GM06990 (cell line): ENCODE measurements at regions not wholly inside any gene's neighbourhood (a gene's known extent, or its start where the extent isn't known, plus 50 kb on each side); places are given as distances from the start of the nearest gene placed in this dataset.

Experiments
- DNase-seq: peaks from one replicate; pipeline ENCODE4 v3.0.0-alpha.2; 2011; ENCODE audit not compliant: insufficient read length; ENCODE audit errors: extremely low read depth
- H3K27me3 ChIP-seq: replicated peaks from 2 replicates; pipeline ENCODE4 v1.6.0; 2011; ENCODE audit warnings: low read length; ENCODE audit not compliant: control insufficient read depth, insufficient read depth
- H3K36me3 ChIP-seq: 2 replicates; pipeline ENCODE4 v1.5.1; 2011; ENCODE audit warnings: low read length; ENCODE audit not compliant: control insufficient read depth, insufficient read depth
- H3K4me3 ChIP-seq: replicated peaks from 2 replicates; pipeline ENCODE4 v1.5.1; 2011; ENCODE audit warnings: low read depth, mild to moderate bottlenecking, control low read depth, low read length
- TF ChIP-seq, protein P1 (sequence below): IDR thresholded peaks from 2 replicates; pipeline ENCODE4 v1.5.1; 2011; ENCODE audit warnings: low read length, control low read depth, mild to moderate bottlenecking, inconsistent platforms; ENCODE audit not compliant: insufficient read depth, poor library complexity, severe bottlenecking

DNA sequence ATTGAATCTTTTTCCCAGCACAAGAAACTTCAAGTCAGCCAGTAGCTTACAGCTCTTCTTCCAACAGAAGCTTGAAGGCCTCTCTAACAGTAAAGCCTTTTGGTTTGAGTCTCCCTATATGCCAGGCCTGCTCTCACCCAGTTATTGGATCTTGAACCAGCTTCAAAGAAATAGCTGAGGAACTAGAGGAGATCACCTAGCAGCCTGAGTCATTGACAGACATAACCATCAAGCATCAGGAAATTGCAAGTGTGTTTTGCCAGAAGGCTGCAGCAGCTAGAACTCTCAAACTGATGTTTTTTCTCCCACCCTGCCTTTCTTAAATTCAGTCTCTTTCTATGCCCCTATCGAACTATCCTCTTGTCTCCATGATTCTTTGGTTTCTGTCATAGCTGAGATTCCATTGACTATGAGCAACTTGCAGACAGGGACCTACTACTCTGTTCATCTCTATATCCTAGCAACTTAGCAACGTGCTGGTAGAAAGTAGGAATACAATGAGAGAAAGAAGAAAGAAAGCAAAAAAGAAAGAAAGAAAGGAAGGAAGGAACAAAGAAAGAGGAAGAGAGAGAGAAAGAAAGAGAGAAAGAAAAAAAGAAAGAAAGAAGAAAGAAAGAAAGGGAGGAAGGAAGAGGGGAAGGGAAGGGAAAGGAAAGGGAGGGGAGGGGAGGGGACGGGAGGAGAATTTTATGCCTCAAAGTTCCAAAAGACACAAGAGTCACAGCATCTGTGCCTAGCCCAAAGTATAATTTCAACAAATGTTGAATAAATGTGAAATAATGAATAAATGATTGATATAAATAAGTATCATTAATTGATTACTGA, 60.0 kb upstream of the FGGY start:
- TF ChIP-seq, protein P1, sequence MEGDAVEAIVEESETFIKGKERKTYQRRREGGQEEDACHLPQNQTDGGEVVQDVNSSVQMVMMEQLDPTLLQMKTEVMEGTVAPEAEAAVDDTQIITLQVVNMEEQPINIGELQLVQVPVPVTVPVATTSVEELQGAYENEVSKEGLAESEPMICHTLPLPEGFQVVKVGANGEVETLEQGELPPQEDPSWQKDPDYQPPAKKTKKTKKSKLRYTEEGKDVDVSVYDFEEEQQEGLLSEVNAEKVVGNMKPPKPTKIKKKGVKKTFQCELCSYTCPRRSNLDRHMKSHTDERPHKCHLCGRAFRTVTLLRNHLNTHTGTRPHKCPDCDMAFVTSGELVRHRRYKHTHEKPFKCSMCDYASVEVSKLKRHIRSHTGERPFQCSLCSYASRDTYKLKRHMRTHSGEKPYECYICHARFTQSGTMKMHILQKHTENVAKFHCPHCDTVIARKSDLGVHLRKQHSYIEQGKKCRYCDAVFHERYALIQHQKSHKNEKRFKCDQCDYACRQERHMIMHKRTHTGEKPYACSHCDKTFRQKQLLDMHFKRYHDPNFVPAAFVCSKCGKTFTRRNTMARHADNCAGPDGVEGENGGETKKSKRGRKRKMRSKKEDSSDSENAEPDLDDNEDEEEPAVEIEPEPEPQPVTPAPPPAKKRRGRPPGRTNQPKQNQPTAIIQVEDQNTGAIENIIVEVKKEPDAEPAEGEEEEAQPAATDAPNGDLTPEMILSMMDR: no peak
- Histone ChIP-seq H3K36me3 (no peaks in the 10 kb centered on the region), H3K4me3 (no peak overlapping the region), H3K27me3 (no peaks in the 10 kb centered on the region)
- DNase-seq: no peak

DNA sequence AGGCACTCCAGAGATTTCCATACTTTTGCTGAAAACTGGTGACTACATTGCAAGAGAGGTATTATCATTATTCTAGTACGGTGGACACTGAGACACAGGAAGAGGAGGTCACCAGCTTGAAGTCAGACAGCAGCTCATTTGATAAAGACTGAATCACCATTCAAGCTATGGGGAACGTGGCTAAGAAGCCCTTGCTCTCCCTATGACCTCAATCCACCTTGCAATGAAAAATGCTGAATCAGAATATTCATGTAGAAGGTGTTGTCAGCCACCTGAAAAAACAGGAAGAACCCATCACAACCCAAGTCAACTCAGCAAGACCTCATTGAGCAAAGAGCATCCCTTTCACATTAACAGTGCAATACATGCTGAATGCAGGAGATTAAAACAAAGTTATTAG, 59.0 kb upstream of the FGGY start:
- no peaks in the 10 kb centered on the region for H3K36me3 ChIP-seq
- TF ChIP-seq, protein P1: no peak
- no peaks in the 10 kb centered on the region for H3K27me3 ChIP-seq
- no peak for DNase-seq
- no peak overlapping the region for H3K4me3 ChIP-seq

DNA sequence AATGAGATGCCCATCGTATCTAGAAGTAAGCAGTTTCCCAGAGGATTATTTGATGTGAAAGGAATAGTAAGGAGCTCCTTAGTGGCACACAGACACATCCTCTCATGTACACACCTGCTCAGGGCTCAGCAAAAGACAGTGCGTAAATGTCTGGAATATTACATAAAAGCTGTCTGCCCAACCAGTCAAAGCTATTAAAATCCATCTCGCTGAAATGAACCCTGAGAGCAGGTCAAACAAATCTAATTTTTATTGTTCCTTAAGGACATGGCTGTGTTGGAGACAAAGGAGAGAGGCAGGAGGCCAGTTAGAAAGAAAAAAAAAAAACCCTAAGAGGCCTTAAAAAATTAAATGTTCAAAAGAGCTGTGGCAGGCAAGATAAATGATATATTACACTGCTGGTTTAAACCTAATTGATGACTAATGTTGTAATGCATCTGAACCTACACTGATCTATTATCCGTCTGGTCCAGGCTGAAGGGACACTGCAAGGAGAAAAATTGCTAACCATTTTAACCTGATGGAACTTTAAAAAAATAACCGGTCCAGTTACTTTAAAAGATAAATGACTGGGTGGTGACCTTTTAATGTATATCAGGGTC, 58.5 kb upstream of the FGGY start:
- Histone ChIP-seq H3K27me3 (no peaks in the 10 kb centered on the region), H3K36me3 (no peaks in the 10 kb centered on the region), H3K4me3 (no peak overlapping the region)
- DNase-seq: no peak
- TF ChIP-seq, protein P1: no peak

DNA sequence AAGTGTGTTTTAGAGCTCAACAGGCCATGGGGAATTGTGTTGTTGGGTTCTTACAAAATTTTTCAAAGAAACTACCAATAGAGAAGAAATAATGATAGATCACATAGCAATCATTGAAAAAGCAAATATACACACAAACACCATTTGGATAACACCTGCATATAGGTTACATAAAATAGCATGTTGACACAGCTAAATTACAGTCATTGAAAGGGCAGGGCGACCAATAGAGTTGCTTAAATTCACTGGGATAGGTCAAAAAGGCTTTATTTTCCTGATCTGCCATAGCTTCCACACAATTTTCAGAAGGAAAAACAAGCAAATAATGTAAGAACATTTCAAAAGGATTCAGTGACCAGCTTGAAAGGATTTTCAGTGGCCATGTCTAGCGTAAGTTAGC, 57.9 kb upstream of the FGGY start:
- DNase-seq: no peak

DNA sequence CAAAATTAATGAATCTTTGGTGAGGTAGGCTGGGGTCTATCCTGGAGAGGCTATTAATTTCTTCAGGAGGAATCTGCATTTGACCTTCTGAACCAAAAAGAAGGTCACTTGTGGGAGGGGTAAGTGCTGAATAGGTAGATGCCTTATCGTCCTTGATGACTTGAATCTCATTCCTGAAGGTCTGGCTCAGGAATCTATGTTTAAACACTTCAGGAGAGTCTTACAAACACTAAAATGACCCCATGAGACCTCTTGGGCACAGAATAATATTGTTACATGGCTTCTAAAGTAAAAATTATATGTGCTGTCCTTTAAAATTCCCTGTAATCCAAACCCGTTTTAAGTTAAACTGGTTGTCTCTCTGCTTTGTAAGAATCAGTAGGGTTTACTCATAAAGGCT, 55.0 kb upstream of the FGGY start:
- H3K4me3 ChIP-seq: no peak overlapping the region
- H3K27me3 ChIP-seq: no peaks in the 10 kb centered on the region
- DNase-seq: no peak
- no peaks in the 10 kb centered on the region for H3K36me3 ChIP-seq
- TF ChIP-seq, protein P1: no peak

More for the DNA sequence above, 57.9 kb upstream of the FGGY start:
- TF ChIP-seq, protein P1: no peak
- H3K36me3 ChIP-seq: no peaks in the 10 kb centered on the region
- H3K27me3 ChIP-seq: no peaks in the 10 kb centered on the region
- no peak overlapping the region for H3K4me3 ChIP-seq
